NCI-H1105 (cell line): ENCODE measurements at regions not wholly inside any gene's neighbourhood (a gene's known extent, or its start where the extent isn't known, plus 50 kb on each side); places are given as distances from the start of the nearest gene placed in this dataset.
"Not testable (repeated sequence)": the region's sequence is repeated elsewhere in the genome, so short reads cannot be mapped to it uniquely, and the experiment has no call there.

Experiments
- DNase-seq: peaks from one replicate; lab custom pipeline; 2025; lab: John Stamatoyannopoulos, UW

- no peak for DNase-seq
Observed at GRCh38 chr12:131229426-131230339, 276.0 kb downstream of the ADGRD1 start.

GRCh38 chr12:131230340-131231031, 276.8 kb downstream of the ADGRD1 start:
- no peak for DNase-seq

- no peak for DNase-seq
Observed at GRCh38 chr12:131231032-131231980, 277.6 kb downstream of the ADGRD1 start.

GRCh38 chr12:131232036-131232435, 278.3 kb downstream of the ADGRD1 start:
- no peak for DNase-seq

GRCh38 chr12:131232872-131233271, 279.2 kb downstream of the ADGRD1 start:
- not testable (repeated sequence) for DNase-seq

GRCh38 chr12:131233850-131234789, 280.4 kb downstream of the ADGRD1 start:
- DNase-seq = not testable (repeated sequence)

- DNase-seq = not testable (repeated sequence)
Observed at GRCh38 chr12:131234841-131235271, 281.1 kb downstream of the ADGRD1 start.

GRCh38 chr12:131235871-131236271, 282.2 kb downstream of the ADGRD1 start:
- no peak for DNase-seq

- DNase-seq = no peak
Observed at GRCh38 chr12:131239384-131240094, 285.8 kb downstream of the ADGRD1 start.

- no peak for DNase-seq
Observed at GRCh38 chr12:131241517-131241916, 287.8 kb downstream of the ADGRD1 start.

- peak; percentile 67 for DNase-seq
Observed at GRCh38 chr12:131242741-131243496, 289.2 kb downstream of the ADGRD1 start.

GRCh38 chr12:131244157-131244688, 290.5 kb downstream of the ADGRD1 start:
- DNase-seq = peak; percentile 45

- not testable (repeated sequence) for DNase-seq
Observed at GRCh38 chr12:131245161-131245560, 291.5 kb downstream of the ADGRD1 start.

GRCh38 chr12:131245564-131246355, 292.1 kb downstream of the ADGRD1 start:
- no peak for DNase-seq

- not testable (repeated sequence) for DNase-seq
Observed at GRCh38 chr12:131247026-131247725, 293.5 kb downstream of the ADGRD1 start.

GRCh38 chr12:131247875-131248274, 294.2 kb downstream of the ADGRD1 start:
- DNase-seq = not testable (repeated sequence)

GRCh38 chr12:131249246-131250027, 295.7 kb downstream of the ADGRD1 start:
- DNase-seq = no peak
